NCI-H524 (cell line): ENCODE measurements at regions not wholly inside any gene's neighbourhood (a gene's known extent, or its start where the extent isn't known, plus 50 kb on each side); places are given as distances from the start of the nearest gene placed in this dataset.
"Not testable (repeated sequence)": the region's sequence is repeated elsewhere in the genome, so short reads cannot be mapped to it uniquely, and the experiment has no call there.

Experiments used
- DNase-seq, 2 experiments: peaks; one replicate each; lab custom pipeline; 2025; lab: John Stamatoyannopoulos, UW

DNA sequence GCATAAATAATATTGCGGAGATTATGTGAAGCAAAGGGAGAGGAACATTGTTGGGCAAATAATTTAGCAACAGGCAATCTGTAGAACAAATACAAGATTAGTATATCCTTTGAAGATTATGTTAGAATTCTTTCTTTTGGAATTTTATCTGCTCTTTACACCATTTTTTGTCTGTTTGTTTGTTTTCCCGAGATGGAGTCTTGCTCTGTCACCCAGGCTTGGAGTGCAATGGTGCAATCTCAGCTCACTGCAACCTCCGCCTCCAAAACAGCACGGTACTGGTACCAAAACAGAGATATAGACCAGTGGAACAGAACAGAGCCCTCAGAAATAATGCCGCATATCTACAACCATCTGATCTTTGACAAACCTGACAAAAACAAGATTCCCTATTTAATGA, 250.3 kb downstream of the FSIP2 start:
- DNase-seq: not testable (repeated sequence)

DNA sequence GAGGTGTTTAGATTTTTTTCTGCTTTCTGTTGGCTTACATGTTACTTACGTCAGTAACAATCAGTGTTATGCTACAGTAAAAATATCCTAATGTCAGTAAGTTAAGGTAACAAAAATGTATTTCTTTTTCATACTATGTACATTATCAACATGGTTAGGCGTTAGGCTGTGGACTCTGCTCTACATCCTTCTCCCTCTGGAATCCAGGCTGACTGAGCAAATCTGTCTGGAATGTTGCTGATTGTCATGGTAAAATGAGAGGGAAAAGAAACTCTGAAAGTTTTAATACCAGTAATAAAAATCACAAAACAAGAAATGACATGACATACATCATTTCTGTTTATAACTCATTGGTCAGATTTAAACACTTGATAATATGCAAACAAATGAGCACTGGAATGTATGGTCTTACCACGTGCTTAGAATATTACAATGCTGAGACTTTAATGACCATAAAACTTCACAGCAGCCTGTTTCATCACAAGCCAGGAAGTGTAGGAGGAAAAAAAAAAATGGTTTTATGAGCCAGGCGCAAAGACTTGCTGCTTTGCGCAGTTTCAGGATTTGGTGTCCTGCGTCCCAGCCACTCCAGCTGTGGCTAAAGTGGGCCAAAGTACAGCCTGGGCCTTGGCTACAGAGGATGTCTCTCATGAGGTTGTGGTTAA, 252.4 kb downstream of the FSIP2 start:
- no peak for DNase-seq

DNA sequence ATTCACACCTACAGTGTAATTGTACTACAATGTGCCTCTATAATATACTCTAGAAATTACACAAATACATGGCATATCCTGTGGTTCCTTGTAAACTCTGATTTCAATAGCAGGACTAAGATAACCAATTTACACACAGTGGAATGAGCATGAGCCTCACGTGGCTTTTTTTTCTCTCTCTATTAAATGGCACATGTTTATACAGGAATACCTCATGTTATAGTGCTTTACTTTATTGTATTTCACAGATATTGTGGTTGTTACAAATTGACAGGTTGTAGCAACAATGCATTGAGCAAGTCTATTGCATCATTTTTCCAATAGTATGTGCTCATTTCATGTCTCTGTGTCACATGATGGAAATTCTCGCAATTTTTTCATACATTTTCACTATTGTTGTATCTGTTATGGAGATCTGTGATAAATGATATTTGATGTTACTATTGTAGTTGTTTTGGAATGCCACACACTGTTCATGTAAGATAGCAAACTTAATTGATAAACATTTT, 260.0 kb downstream of the FSIP2 start:
- no peak for DNase-seq

DNA sequence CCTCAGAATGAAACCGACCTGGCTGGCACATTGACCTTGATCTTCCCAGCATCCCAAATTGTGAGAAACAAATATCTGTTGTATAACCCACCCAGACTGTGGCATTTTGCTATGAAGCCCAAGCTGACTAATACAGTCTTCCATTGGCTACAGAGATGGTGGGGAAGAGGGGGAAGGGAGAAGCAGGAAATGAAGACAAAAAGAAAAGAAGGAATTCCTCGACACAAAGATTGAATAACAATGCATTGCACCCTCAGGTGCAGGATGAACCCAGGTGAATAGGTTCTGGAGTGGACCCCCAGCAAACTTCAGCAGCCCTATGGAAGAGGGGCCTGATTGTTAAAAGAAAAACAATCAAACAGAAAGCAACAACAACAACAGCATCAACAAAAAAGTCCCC, 270.7 kb downstream of the FSIP2 start:
- DNase-seq: no peak

DNA sequence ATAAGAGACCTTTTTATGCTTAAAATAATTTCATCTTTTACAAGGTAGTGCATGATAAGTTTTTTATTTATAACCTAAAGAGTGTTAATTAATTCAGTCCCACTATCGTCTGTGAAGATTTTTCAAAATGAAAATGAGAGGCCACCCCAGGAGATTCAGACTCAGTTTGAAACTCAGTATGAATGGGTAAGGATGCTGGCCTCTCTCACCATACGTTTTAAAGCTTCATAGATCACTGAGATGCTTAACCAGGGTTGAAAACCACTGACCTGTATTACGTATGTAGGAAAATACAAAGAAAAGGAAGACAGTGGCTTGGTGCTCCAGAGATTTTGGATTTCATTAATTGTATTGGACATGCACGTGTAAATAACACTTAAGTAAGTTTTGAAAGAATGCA, 278.7 kb downstream of the FSIP2 start:
- no peak for DNase-seq

DNA sequence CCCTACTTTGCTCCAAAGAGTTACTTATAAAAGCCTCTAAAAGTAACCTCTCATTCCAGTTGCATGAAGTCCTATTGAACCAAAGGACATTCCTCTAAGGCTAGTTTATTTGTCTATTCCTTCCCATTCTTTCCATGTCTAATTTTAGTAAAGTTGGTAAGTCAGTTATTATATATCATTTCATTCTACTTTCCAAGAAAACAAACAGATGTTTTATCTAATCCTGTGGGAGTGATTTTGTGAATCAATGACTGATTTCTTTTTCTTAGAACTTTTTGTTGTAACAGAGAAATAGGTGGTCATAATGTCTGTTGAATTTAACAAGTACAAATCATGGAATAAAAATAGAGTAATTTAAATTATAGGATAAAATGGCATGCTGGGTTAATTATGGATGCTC, 286.3 kb downstream of the FSIP2 start:
- DNase-seq: no peak

DNA sequence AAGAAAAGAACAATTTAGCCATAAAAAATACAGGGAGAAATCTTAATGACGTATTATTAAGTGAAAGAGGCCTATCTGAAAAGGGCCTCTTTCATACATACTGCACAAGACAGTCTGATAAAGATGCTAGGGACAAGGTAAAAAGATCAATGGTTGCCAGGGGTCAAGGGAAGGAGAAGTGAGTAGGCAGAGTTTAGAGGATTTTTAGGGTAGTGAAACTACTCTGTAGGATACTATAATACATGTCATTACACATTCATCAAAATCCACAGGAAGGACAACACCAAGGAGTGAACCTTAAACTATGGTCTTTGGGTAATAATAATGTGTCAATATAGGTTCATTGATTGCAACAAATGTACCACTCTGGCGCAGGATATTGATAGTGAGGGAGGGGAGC, 289.3 kb downstream of the FSIP2 start:
- no peak for DNase-seq

DNA sequence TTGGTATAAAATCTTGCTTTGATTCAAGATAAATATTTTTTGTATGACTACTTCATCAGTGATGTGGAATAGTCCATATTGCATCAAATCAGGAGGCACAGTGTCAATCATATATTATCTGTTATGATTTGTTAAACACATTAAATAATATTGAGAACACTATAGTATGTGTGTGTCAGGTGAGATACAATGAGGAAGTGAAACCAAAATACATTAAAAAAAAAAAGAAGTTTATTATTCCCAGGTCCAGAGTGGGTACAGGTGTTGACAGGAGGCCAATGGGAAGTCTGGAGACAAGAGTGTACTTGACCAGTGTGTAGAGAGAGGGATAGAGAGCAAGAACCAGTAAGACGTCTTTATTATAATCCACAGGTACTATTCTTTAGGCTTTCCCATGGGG, 292.6 kb downstream of the FSIP2 start:
- no peak for DNase-seq

DNA sequence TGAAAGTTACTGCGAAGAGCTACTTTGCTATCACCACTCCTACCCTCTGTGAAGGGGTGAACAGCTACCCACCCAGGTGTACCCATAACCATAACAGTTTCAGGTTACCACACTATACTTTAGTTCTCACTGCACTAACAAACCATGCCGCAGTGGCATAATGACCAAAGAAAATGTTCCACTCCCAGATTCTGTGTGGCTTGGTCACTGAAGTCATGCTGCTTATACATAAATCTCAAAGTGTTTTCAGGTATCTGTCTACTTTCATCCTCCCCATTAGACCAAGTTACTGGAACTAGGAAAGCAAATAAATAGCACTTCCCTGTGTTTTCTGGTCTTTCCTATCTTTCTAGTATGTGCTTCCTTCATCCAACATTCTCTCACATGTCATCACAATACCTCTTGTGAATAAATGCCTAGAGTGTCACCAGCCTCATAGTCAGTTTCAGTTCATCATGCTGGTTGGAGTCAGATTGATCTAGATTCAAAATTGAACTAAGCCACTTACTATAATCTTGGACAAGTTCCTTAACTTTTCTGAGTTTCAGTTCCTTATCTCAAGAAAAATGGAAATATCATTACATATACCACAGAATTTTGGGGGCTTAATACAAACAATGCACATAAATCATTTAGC, 293.6 kb downstream of the FSIP2 start:
- DNase-seq: no peak

DNA sequence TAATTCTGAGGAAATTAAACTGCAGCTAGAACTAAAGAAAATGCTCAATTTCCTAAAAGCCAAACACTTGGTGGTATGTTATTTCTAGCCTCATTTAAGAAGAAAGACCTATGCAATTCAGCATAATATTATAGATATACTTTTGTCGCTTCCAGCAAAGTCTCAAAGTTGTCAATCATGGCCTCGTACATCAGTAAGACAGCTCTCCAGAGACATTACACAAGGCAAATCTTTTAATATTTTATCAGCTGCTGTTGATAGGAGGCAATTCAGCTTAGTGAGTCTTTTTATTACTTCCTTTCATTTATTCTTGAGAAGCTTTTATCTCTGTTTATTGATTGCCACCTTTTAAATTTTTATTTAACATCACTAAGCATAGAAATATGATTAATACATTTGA, 294.3 kb downstream of the FSIP2 start:
- no peak for DNase-seq

DNA sequence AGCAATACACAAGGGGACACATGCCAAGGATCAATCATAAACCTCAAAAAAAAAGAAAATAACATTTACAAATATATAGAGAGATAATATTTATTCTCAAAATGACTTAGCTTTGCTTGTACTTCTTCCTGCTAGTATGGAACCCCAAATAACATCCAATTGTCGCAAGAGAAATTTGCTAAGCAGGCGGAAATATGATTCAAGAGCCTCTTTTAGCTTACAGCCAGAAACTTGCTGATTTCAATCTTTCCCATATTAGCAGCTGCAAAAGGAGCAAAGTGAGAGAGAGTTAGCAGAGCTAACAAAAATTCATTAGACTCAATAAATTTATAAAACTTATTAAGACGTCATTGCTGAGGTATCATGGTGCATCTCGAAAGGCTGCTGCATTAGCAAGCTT, 294.9 kb downstream of the FSIP2 start:
- DNase-seq: no peak

DNA sequence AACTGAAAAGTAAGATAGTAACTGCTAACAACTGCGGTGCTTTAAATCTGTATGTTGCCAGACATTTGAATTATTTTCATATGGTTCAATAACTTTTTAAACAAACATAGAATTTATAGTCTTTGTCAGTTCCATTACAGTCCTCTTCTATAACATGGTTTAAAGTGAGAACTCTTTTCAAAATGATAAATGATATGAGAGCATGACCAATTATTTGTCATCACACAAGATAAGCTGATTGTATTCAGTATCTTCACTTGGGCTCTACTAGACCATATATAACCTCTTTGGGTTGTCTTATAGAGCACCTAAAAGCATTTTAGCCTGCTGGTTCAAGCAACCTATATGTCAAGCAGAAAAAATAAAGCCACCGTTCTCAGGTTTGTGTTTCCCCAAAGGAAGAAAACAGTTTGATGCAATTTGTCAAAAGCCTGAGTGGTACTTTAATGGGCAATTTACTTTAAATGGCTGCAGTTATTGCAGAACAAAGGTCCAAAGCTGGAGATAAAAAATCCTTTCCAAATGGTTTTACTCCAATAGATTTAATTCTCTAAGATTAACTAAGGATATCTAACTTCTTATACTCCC, 298.4 kb downstream of the FSIP2 start:
- DNase-seq: no peak

DNA sequence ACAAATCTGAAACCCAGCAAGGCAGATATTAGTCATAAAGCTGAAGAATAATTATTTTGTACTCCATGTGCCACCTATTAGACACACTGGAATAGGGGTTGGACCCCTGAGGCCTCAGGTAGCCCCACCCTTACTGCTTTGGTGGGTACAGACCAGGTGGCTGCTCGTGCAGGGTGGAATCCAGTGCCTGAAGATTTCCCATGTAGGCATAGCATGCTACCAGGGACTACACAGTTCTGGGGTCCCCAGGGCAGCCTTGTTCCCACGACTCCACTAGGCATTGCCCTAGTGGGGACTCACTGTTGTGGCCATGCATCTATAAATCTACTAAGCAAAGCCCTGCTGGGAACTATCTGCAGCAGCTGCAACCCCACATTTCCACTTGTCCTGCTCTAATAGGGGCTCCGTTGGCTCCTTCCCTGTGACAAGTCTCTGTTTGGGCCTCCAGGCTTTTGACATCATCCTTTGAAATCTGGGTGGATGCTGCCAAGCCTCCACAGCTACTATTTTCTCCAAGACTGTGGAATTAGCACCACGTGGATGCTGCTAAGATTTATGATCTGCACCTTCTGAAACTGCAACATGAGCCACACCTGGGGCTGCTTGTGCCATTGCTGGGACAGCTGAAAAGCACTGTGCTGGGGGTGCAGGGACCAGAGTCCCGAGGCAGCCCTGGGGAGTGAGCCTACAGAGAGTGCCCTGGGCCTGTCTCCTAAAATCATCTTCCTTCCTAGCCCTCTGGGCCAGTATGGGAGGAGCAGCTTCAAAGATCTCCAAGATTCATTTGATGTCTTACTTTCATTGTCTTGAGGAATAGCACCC, 303.8 kb downstream of the FSIP2 start:
- DNase-seq: no peak

DNA sequence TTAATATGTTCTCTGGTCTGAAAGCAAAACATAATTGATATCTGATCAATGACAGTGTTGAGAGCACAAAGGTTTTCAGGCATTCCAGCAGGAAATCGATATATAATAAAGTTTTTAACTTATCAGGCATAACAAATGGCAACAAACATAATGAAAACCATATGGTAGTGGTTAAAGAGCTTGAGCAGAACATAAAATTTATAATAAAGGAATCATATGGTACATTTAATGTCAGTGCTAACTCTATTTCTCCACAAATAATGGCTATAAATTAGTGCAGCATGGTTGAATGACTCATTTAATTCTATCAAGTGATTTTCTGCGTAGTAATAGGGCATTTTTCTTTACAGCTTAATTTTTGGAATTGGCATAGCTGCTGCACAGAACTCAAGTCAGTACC, 306.2 kb downstream of the FSIP2 start:
- DNase-seq: no peak

DNA sequence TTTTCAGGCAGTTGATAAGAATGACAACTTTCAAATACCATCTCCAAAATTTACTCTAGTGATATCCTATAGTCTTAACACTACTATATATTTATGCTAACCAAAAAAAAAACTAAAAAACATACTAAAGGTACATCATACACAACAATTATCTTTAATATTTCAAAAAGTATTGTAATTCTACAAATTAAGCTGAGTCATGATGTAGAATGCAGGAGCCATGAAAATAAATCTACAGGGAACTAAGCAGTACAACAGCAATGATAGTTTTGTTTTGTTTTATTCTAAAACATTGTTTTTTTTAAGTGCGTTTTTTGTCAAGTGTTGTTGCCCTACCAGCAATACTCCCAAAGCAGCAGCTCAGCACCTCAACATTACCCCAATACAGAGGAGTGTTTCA, 314.3 kb downstream of the FSIP2 start:
- no peak for DNase-seq

DNA sequence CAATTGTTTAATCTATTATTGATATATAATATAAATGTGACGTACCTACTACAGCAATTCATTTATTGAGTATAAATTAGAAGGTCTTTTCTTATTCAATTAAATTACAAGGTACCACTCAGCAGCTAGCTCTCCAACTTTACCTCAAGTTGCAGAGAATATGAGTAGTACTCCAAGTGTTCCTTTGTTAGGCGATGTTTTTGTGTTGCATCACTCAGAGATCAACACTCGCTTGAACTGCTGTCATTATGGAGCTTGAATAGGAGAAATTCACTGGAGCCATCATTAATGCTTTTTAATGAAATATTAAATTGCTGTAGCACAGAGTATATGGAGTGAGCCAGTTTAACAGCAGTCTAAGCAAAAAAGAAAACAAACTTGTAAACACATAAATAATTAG, 320.0 kb downstream of the FSIP2 start:
- DNase-seq: no peak

DNA sequence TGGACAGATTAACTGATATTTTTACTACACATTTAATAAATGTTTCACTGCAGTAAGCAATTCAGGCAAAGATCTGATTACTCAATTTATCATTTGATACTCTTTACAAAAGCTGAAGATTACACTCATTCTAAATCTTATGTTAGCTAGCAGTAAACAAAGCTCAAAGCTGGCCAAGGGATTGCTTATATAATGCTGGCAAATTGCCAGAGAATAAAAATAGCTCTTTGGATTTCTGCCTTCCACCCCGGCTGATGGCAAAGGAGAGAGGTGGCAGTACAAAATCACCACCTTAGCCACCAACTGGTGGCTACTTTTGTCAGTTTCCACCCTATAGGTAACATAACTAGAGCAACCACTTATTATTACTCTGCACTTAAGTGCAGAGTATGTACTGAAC, 320.5 kb downstream of the FSIP2 start:
- DNase-seq: peak in 1 of 2 experiments; percentile 35

DNA sequence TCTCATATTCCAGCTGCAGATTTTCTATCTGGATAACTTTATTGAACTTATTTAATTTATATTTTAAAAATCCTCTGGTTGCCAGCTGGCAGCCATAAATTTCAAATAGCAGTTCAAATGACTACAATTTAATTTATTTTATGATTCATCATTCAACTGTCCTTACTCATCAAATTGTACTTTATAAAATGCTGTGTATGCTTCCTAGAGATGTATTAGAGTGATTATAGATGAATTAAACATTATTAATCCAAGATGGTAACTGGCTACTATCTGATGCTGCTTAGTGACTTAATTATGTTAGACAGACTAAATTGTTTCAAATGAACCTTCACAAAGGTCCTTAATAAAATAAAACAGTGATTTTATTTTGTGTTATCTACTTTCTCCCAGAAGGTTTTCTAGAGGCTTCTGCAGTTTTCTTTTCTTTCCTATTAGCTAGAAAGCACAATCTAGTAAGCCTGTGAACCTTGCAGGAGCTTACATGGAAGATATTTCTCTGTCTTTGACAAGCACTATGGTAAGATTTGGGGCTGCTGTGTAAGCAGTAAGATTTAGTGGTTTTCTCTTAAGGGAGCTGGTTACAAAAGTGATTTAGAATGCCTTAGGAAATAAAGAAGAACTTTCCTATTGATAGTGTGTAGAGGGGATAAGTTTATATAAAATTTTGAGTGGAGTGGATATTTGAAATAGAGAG, 322.3 kb downstream of the FSIP2 start:
- DNase-seq: no peak

DNA sequence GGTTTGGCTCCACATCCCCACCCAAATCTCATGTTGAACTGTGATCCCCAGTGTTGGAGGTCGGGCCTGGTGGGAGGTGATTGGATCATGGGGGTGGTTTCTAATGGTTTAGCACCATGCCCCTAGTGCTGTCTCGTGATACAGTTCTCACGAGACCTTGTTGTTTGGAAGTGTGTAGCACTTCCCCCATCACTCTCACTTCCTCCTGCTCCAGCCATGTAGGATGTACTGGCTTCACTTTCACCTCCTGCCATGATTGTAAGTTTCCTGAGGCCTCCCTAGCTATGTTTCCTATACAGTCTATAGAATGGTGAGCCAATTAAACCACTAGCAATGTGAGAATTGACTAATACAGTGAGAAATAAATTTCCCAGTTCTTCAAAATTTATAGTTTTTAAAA, 325.9 kb downstream of the FSIP2 start:
- DNase-seq: no peak

DNA sequence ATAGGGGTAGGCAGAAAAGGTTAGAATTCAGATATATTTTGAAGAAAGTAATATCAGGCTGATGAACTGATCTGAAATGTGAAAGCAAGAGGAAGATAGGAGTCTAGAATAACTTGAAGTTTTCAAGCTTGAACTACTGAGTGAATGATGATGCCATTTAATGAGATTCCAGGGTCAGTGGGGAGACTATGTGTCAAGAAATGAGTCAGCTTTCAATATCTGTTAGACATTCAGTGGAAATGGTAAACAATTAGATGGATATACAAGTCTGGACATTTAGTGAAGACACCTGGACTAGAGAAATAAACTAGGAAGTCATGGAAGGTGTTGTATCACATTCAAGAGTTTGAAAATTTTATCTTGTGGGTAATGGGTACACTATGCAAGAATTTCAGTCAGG, 326.9 kb downstream of the FSIP2 start:
- DNase-seq: no peak

DNA sequence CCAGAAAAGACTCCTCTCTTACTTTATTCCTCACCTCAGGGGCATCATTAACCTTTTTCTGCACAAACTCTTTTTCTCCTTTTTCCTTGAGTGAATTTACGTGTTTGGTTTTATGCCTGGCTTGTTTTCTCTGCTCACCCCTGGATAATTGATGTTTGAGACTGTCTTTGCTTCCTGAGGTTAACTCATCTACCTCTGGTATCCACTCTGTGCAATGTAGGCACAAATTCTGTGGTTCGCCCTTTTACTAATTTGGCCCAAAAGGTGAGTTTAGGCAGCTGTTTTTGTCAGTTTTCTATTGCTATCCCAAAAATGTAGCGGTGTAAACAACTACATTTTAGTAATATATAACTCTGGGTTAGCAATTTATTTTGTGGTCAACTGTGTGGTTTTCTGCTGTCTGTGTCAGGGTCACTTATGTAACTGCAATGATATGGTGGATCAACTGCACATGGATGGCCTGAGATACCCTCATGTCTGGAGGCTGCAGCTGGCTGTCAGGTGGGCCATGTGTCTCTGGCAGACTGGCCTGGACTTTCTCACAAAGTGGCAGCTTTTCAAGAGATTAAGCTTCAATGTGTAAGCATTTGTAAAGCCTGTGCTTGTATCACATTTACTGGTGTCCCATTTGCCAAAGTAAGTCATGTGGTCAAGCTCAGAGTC, 329.7 kb downstream of the FSIP2 start:
- peak; percentile 60 to 84 for DNase-seq

DNA sequence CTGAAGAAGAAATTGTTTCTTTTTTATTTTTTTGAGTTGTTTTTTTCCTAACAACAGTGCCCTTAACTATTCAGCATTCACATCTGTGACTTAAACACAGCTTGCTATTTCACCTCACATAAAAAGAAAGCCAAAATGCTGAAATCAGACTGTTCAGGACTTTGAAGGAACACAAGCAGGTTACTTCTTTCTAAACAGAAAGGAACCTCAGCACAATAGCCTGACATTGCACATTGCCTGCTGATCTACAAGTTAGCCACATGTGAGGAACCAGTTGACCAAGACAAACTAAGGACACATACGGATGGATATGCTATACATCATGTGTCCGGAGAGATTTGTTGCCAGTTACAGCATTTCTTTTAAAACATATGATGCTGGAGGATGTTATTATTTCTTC, 331.1 kb downstream of the FSIP2 start:
- no peak for DNase-seq
